NCI-H128 (cell line): ENCODE measurements at regions not wholly inside any gene's neighbourhood (a gene's known extent, or its start where the extent isn't known, plus 50 kb on each side); places are given as distances from the start of the nearest gene placed in this dataset.

Source experiments
- DNase-seq: peaks from one replicate; lab custom pipeline; 2025; ENCODE audit not compliant: unreplicated experiment; lab: John Stamatoyannopoulos, UW

DNA sequence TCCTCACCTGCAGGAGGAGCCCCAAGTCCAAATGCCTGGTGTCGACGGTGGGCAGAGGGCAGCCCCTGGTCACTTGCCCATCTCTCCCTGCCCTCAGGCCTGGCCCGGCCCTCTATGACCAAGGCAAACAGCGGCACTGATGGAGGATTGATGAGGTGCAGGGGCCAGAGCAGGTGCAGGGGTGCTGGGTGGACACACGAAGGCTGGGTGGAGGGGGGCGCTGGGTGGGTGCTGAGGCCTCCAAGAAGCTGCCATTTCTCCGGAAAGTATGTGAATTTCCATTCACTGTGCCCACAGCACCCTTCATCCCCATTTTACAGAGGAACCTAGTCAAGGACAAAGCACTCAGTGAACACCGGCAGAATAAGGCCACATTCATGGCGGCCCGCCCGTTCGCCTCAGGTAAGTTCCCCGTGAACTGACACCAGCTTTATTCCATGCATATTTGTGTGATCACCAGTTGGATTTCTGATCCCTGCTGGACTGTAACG, 143.8 kb upstream of the PPP1R26 start:
- DNase-seq: no peak

DNA sequence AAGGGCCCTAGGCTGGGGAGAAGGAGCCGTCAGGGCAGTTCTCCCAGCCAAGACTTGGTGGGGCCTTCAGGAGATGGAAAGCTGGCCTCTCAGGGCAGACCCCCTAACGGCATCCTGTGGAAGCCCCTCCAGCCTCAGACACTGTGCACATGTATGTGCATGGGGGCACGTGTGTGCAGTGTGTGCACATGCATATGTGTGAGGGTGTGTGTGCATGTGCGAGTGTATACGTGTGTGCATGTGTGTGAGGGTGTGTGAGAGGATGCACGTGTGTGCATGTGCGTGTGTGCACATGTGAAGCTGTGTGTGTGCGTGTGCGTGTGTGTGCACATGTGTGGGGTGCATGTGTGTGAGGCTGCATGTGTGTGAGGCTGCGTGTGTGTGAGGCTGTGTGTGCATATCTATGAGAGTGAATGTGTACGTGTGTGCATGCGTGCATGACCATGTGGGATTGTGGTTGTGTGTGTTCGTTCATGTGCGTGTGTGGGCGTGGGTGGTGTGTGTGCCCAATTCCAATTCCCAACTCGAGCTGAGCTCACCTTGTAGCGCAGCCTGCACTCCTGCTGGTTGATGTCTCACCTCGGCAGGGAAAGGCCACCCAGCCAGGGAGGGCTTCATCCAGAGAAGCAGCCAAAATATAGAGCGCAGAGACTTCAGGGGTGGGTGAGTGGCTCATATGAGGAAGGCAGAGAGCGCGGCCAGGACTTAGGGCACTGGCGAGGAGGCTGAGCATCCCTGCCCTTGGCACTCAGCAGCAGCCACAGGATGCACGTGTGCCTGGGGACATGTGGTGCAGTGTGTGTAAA, 142.7 kb upstream of the PPP1R26 start:
- no peak for DNase-seq

DNA sequence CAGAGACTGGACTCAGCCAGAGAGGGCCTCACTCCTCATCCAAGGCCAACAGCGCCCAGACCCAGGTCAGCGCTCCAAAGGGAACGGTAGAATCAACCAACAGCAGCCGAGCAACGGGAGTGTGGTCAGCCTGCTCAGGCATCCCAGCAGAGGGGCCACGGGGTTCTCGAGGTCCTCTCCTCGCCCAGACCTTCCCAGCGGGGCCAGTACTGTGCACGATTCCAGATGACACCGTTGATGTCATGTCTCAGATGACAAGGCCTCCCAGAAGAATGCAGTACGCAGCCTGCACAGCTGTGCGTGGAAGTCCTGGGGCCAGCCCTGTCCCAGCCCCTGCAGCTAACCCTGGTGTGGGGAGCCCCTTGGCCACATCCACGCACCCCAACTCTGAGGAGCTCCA, 141.0 kb upstream of the PPP1R26 start:
- no peak for DNase-seq

DNA sequence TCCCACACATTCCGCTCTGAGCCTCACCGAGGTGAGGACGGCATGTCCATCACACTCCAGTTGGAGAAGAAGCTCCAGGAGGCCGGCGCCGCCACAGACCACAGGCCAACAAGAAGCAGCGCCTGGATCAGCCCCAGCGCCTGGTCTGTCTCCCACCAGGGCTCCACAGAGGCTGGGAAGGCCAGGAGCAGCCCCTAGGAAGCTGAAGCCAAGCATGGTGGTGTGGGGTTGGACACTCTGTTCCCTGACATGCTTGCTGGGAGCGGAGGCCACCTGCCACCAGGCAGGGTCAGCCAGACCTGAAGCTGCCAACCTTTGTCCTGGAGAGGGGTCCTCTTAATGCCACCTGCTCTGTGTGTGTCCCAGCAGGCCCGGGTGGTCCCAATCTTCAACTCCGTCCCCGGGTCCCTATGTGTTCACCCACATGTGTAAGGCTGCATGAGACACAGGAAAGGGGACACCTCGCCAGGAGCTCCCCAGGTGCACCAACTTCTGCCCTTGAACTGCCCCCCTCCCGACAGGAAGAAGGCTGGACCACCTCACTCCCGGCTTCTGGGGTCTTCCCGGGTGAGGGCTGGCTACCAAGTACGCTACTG, 140.1 kb upstream of the PPP1R26 start:
- DNase-seq: no peak

DNA sequence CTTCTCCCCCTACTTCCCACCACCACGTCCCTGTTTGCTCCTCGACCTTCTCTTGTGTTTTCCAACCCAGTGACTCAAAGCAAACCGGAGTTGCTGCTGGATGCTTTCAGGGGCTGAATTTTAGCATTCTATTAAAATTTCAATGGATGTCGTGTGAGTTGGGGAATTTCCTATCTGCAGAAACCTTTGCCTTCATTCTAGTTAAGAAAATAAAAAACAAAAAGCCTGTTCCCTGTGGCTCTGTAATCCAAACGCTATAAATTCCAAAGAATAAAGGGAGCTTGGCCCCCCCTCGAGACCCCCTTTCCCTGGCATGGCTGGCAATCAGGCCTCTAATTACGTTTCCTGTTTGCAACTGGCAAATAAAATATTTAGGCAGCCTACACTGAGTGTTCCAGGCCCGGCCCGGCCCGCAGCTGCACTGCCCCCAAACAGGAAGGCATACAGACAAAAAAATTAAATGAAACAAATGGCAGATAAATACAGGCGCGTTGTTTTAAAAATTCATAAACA, 139.4 kb upstream of the PPP1R26 start:
- DNase-seq: no peak

DNA sequence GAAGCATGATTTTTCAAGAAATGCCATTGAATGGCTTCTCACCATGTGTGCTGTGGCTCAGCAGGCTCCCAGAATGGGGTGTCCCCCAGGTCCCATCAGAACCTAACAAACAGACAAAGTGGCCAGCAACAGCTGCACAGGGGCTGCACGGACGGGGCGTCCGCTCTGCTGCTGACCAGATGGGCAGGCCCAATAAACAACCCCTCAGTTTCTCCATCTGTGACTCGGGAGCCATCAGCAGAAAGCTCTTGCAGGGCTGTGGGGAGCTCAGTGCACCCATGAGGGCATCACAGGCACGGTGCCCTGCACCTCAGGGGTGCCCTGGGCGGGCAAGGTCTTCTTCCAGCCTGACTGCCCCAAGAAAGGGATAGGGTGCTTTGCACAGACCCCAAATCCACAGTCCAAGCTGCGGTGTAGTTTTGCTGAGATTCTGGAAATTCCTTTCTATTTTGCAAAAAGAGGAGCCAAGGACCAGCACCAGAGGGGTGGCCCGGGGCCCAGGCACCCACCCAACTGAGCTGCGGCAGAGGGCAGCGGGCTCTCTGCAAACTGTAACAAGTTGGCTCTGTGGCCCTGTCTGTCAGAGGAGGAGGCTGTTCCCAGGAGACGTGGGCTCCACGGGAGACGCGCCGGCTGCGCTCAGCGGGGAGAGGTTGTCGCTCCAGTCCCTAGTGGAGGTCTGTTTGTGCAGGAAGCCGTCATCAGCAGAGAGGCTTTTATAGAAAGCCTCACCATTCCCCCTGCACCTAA, 138.7 kb upstream of the PPP1R26 start:
- no peak for DNase-seq

DNA sequence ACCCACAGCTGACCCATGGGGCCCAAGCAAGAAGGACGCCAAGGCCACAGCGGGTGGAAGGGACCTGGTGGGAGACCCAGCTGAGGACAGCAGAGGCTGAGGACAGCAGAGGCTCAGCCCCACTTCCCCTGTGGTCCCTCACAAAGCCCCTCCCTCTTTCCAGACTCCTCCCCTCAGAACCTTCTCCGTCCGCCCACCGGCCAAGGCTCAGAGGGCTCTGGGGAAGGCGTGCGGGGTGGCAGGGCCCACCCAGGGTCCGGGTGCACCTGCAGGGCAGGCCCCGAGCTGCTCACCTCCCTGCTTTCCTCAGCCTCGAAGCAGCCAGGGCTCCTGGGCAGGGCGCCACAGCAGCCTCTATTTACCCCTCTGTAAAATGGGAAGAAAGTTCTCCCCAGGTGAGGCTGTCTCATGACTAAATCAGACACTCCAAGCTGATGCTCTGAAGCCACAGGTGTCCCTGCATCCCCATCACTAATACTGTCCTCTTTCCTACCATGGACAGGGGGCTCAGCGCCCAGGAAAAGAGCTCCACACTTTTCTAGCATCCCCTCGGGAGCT, 137.9 kb upstream of the PPP1R26 start:
- DNase-seq: no peak

DNA sequence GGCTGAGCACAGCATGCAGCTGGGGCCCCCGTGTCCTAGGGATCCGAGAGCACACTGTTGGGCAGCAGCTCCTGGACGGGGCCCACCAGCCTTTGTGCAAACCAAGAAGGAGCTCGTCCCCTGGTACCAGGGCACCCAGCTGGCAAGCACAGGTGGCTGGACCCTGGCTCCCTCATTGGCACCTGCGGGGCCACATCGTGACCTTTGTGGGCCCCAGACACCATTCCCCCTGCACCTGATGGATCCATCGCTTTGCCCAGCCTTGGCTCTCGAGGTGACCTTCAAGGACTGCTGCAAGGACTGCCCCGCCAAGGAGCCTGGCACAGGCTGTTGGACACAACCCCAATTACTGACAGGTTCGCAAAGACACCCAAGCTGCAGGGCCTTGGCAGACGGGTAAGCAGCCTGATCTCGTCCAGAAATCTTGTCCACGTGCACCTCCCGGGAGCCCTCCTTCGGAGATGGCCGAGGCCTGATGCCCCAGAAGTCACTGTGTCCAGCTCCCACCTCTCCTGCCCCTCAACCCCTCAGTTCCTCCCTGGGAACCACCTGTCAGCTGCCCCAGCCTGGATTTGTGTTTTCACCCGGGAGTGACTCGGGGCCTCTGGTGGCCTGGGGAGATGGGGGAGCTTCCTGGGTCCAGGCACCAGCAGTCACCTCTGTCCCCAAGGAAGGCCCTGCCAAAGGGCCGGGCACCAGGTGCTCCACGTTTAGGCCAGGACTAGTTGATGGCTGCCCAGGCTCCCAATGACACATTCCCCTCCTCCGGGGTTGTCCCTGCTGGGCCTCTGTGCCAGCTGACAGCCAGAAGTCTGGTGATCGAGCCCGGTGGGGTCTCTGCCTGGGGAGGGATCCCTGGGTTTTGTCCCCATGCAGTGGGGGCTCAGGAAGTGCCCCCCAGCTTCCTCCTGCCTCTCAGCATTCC, 137.1 kb upstream of the PPP1R26 start:
- DNase-seq: no peak

DNA sequence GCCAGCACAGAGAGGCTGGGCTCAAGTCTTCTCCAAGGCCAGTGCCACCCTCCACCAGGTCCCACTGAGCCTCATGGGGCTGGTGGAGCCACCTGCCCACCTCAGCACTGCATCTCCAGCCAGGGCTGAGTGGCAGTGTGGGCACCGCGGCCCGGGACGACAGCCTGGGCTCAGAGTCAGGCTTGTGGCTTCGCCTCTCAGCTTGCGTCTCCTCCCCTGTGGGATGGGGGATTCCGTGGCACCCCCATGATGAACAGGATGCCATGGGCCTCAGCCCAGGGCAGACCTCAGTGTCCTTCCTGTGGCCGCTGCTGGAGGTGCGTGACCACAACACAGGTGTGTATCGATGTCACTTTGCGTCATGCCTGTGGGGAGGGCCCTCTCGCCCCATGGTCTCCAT, 136.4 kb upstream of the PPP1R26 start:
- DNase-seq: no peak

DNA sequence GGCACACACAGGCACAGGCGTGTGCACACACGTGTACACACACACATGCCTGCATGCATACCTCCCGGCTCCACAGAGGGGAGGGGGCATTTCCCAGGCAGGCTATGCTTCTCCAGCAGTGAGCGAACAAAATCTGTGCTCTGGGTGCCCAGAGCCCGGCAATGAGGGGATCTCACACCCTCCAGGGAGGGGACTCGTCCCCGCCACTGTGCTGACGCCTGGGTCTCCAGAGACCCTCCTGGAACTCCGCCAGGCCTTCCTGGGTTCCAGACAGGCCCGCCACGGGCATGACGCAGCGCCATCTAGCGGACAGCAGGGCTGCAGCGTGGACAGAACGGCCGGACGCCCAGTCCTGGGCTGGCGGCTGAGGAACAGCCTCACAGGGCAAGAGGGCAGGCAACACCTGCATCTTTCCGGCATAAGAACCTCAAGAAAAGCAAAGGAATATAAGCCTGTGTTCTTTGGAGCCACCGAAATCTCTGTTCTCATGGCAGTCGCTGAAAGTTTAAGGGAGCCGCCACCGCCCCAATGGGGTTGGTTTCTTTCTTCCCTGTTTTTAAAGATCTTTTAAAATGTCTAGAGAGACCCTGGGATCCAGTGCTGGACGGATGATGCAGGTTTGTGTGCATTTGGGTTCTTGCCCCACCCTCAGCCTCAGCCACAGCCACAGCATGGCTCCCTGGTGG, 135.6 kb upstream of the PPP1R26 start:
- no peak for DNase-seq

DNA sequence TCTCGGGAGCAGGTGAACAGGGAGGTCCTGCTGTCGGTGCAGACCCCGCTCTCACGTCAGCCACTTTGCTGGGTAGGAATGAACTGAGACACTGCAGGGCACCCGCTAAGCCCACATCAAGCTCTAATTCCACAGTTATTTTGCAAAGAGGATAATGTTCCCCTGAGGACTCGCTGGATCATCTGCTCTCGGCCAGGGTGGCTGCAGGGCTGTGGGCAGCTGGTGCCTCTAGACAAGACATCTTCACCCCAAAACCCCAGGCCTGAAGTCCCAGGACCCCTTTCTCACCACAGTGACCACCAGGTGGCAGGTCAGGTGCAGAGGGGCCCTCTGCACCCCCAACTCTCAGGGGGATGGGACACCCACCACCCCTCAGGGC, 135.1 kb upstream of the PPP1R26 start:
- DNase-seq: no peak

DNA sequence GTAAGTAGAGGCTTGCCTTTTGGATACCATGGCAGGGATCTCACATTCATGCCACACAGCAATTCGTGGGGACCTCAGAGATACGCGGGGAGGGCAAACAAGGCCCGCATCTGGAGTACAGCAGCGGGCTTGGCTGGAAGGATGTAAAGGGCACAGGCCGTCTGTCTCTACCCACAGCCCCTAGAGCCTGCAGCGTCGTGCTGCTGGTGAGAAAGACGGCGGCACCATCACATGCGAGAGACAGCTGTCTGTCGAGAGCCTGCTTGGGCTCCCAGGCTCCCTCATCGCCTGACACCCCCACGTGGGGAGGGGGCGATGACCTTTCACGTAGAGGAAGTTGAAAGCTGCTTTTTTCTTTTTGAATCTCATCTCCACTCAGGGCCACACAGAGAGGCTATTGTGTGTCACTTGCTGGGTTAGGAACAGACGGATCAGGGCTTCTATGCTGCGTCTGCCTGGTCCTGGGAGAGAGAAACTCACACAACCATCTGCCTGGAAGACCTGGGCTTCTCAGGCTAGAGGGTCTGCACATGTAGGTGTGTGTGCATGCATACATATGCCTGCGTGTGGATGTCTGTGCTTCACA, 134.6 kb upstream of the PPP1R26 start:
- no peak for DNase-seq

DNA sequence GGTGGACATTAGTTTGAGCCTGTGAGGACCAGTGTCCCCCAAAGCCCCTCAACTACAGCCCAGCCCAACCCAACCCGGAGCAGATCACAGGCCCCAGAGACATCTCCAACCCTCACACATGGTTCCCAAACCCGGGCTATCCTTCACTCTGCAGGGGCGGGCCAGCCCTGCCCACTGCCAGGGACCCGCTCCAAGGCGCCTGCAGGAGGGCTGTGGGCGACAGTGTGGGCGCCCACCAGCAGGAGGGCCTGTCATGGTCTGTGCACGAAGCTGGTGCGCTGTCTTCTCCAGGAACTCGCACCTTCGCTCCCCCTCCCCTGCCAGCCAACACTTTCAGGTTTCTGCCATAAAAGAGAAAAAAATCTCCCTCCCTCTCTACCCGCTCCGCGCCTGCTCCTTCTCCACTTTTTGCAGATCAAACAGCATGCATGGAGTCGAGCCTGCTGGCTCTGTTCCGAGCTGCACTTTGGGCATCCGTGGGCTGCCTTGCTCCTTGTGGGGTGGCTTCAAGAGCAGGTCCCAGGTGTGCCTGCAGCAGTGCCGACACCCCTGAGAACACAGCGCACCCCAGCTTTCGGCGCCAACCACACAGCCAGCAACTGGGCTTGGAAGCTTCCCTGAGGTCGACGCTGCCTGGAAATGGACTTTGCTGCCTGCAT, 133.7 kb upstream of the PPP1R26 start:
- DNase-seq: no peak

DNA sequence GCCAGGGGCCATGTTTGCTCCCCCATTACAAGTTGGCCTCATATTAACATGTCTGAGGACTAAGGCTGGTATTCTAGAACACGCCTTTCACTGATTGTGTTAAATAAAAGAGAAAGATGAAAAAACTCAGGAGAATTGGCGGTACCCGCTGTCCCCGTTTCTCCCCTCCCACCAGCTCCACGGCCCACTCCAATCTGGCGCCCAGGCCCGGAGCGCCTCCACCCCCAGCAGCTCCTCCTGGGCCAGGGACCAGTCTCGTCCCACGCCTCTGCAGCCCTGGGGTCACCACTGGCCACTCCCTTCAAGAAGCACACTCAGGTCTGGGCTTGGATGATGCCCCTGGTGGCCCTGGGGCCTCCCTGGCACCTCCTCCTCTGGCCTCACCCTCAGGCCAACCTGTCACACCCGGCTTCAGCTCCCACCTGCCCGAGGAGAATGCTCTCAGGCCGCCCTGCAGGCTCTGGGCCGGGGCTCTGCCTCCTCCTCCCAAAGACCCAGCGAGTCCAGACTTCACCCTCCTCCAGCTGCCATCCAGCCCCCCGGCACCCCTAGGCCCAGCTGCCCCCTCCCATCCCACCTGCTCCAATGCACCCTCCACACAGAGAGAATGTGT, 133.0 kb upstream of the PPP1R26 start:
- DNase-seq: no peak

DNA sequence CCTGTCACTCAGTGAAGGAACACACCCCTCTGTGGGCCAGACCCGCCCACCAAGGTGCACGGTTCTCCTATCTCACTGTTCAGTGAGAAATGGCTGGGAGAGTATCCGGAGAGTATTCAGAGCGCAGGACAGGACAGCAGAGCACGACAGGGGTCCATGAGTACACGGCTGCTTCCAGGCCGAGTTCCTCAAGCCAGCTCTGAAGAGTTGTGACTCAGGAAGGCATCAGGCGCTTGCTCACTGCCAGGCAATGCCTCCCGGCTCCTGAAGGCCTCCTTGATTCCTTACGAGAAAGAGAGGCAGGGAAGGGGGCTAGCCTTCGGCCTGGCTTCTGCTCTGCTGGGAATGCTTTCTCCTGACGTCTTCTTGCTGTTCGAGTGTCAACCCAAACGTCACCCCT, 132.1 kb upstream of the PPP1R26 start:
- no peak for DNase-seq

DNA sequence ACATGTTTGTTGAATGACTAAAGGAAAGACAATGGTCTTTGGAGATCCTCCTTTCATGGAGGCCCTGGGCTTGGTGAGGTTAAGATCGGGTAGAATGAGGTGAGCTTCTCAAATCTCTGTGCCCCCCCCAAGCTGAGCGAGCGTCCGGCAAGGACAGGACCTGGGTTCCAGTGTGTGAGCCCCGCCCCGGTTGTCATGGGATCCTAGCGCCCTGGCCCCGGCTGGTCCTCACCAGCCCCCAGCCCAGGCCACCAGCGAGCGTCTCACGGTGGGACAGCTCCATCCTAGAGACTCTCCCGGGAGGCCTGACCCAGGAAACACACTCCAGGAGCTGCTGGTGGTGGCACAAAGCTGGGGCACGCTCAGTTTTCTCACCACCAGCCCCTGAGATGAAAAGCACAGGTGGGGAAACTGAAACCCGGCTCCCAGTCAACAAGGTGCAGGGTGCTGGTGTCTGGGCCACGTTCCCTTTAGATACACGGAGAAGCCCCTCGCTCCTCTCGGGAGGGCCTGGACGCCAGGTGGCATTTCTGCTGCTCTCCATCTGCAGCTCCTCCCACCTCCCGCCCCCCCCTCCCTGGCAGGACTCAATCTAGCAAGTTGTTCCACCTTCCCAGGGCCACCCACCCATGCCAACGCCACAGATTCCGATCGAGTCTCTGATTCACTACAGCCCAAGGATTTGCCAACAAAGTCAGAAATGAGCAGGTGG, 131.3 kb upstream of the PPP1R26 start:
- no peak for DNase-seq

DNA sequence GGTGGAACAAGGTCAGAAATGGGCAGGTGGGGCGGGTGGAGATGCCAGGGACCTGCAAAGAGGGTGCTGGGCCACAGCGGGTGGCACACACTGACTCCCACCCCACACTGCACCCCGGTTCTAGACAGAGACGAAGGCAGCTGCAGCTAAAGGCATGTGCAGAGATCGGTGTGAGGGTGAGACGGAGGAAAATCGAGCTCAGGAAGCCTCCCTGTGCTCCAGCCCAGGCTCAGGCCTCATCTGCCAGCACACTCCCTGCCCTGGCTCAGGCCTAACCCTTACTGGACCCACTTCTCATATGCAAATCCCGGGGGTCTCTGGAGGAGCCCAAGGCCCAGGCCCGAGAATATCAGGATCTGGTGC, 130.8 kb upstream of the PPP1R26 start:
- no peak for DNase-seq
